ENCODE measurements at regions not wholly inside any gene's neighbourhood (a gene's known extent, or its start where the extent isn't known, plus 50 kb on each side); places are given as distances from the start of the nearest gene placed in this dataset.

DNA sequence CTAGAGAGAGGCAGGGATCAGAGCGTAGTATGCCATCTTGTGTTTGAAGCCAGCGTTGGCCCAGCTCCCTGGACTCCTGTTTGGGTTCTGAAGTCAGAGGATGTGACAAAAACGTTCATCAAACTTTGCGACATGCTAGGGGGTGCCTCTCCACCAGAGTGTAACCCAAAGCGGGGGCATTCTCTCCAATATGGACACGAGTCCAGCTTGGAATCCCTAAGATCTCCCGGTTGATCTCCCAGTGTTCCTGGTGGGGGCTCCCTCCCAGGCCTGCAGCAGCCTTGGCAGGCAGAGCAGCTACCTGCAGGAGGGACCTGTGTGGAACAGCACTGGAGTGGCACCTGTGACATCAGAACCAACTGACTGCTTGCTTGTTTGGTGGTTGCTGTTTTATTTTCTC lies 218.8 kb upstream of the ECI2 start:
- Histone ChIP-seq H3K9me2 (ENCODE audit: insufficient read depth) (no peaks in the 10 kb centered on the region), H3K9ac (no peak overlapping the region), H3K4me1 (ENCODE audit: insufficient read depth) (peaks cover 46% of the 10 kb centered on the region), H3K27me3 (replicated peaks; ENCODE audit: insufficient read depth) (no peaks in the 10 kb centered on the region), H3K9me3 (ENCODE audit: low read depth) (no peaks in the 10 kb centered on the region), H4K20me1 (ENCODE audit: insufficient read depth) (no peaks in the 10 kb centered on the region), H3K27ac (peak overlapping the region; percentile 94), H3K4me3 (no peak overlapping the region), H3K79me2 (ENCODE audit: insufficient read depth) (no peaks in the 10 kb centered on the region), H3F3A (ENCODE audit: insufficient read depth) (peaks cover 59% of the 10 kb centered on the region), H3K36me3 (ENCODE audit: low read depth) (no peaks in the 10 kb centered on the region), H2AFZ (no peak overlapping the region), H3K4me2 (ENCODE audit: unreplicated experiment) (no peak overlapping the region)
- in situ Hi-C loops (cut with MboI), result no loop called here
- TF ChIP-seq EZH2 (IDR thresholded peaks at IDR 0.05; ENCODE audit: insufficient read depth, poor library complexity, severe bottlenecking) (no peak), EZH2phosphoT487 (IDR thresholded peaks at IDR 0.05; ENCODE audit: insufficient read depth, low read depth) (no peak)
- WGBS, 2 experiments (ENCODE audit: low coverage in 1 of 2, low lambda C conversion rate in 2 of 2, missing lambda C conversion rate in 2 of 2), result 87 to 91% methylated on average over 7 of the region's 7 CpGs
- DNase-seq, result no peak

DNA sequence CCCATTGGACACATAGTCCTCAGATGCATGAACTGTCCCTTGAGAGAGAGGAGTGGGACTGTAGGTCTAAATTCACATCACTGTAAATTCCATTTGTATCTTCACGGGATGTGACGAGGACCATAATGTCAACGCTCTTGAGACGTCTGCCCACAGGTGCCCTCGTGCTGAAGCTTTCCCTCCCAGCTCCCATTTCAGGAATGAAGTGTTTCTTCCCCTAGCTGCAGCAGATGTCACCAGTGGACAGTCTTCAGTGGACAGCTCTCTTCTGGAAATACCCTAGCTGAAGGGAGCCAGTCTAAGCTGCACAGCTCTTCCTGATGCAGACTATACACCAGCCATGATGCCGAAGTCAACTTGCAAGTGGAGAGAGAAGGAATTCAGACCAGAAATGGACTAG lies 217.4 kb upstream of the ECI2 start:
- WGBS, 2 experiments (ENCODE audit: low coverage in 1 of 2, low lambda C conversion rate in 2 of 2, missing lambda C conversion rate in 2 of 2), result 98% methylated on average over 6 of the region's 6 CpGs
- Histone ChIP-seq H3K36me3 (ENCODE audit: low read depth) (no peaks in the 10 kb centered on the region), H3K4me1 (ENCODE audit: insufficient read depth) (peaks cover 43% of the 10 kb centered on the region), H3K4me2 (ENCODE audit: unreplicated experiment) (peak overlapping the region; percentile 79), H4K20me1 (ENCODE audit: insufficient read depth) (no peaks in the 10 kb centered on the region), H3K9ac (peak overlapping the region; percentile 79), H3K4me3 (no peak overlapping the region), H3K9me2 (ENCODE audit: insufficient read depth) (no peaks in the 10 kb centered on the region), H2AFZ (no peak overlapping the region), H3K27ac (peak overlapping the region; percentile 95), H3K9me3 (ENCODE audit: low read depth) (no peaks in the 10 kb centered on the region), H3K79me2 (ENCODE audit: insufficient read depth) (no peaks in the 10 kb centered on the region), H3K27me3 (replicated peaks; ENCODE audit: insufficient read depth) (no peaks in the 10 kb centered on the region), H3F3A (ENCODE audit: insufficient read depth) (peaks cover 56% of the 10 kb centered on the region)
- in situ Hi-C loops (cut with MboI), result no loop called here
- TF ChIP-seq EZH2phosphoT487 (IDR thresholded peaks at IDR 0.05; ENCODE audit: insufficient read depth, low read depth) (no peak), EZH2 (IDR thresholded peaks at IDR 0.05; ENCODE audit: insufficient read depth, poor library complexity, severe bottlenecking) (no peak)
- peak; percentile 19 for DNase-seq

DNA sequence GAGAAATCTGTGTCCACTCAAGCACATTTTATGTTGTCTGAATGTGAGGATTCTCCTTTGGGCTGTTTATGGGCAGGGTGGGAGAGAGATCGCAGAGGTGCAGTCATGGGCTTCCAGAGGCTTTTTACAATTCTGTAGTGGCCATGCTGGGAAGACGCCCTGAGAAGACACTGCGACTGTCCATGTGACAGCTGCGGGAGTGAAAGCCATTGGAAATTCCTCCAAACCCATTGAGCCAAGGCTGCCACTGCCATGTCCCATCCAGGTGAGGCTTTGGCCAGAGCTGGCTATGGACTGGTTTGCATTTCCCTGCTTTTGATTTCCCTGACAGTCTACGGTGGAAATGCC lies 216.9 kb upstream of the ECI2 start:
- Histone ChIP-seq H3K4me2 (ENCODE audit: unreplicated experiment) (peak overlapping the region; percentile 79), H3K79me2 (ENCODE audit: insufficient read depth) (no peaks in the 10 kb centered on the region), H3F3A (ENCODE audit: insufficient read depth) (peaks cover 56% of the 10 kb centered on the region)

GRCh38 chr6:4351520-4352321 lies 216.3 kb upstream of the ECI2 start:
- peak overlapping the region; percentile 79 for H3K9ac ChIP-seq
- H3K36me3 ChIP-seq (ENCODE audit: low read depth), result no peaks in the 10 kb centered on the region
- no peak for TF ChIP-seq EZH2 (IDR thresholded peaks at IDR 0.05; ENCODE audit: insufficient read depth, poor library complexity, severe bottlenecking)
- no peak for TF ChIP-seq EZH2phosphoT487 (IDR thresholded peaks at IDR 0.05; ENCODE audit: insufficient read depth, low read depth)
- H3K79me2 ChIP-seq (ENCODE audit: insufficient read depth), result no peaks in the 10 kb centered on the region
- no peaks in the 10 kb centered on the region for H3K27me3 ChIP-seq (replicated peaks; ENCODE audit: insufficient read depth)
- 3 to 4% methylated on average over 21 of the region's 21 CpGs for WGBS, 2 experiments (ENCODE audit: low coverage in 1 of 2, low lambda C conversion rate in 2 of 2, missing lambda C conversion rate in 2 of 2)
- no peaks in the 10 kb centered on the region for H3K9me2 ChIP-seq (ENCODE audit: insufficient read depth)
- DNase-seq, result peak; percentile 98
- H3K4me3 ChIP-seq, result peak overlapping the region; percentile 61
- H3F3A ChIP-seq (ENCODE audit: insufficient read depth), result peaks cover 54% of the 10 kb centered on the region
- in situ Hi-C loops (cut with MboI), result no loop called here
- H3K9me3 ChIP-seq (ENCODE audit: low read depth), result no peaks in the 10 kb centered on the region
- H3K4me1 ChIP-seq (ENCODE audit: insufficient read depth), result peaks cover 50% of the 10 kb centered on the region
- peak overlapping the region; percentile 79 for H3K4me2 ChIP-seq (ENCODE audit: unreplicated experiment)
- H4K20me1 ChIP-seq (ENCODE audit: insufficient read depth), result no peaks in the 10 kb centered on the region
- peak overlapping the region; percentile 95 for H3K27ac ChIP-seq
- peak overlapping the region; percentile 53 for H2AFZ ChIP-seq

More for the DNA sequence above, 216.9 kb upstream of the ECI2 start:
- Histone ChIP-seq H3K9me2 (ENCODE audit: insufficient read depth) (no peaks in the 10 kb centered on the region), H3K4me1 (ENCODE audit: insufficient read depth) (peaks cover 45% of the 10 kb centered on the region), H3K27me3 (replicated peaks; ENCODE audit: insufficient read depth) (no peaks in the 10 kb centered on the region), H2AFZ (peak overlapping the region; percentile 53), H3K4me3 (peak overlapping the region; percentile 61), H3K9ac (peak overlapping the region; percentile 79), H3K9me3 (ENCODE audit: low read depth) (no peaks in the 10 kb centered on the region), H4K20me1 (ENCODE audit: insufficient read depth) (no peaks in the 10 kb centered on the region), H3K36me3 (ENCODE audit: low read depth) (no peaks in the 10 kb centered on the region), H3K27ac (peak overlapping the region; percentile 95)
- DNase-seq, result no peak
- in situ Hi-C loops (cut with MboI), result no loop called here
- WGBS, 2 experiments (ENCODE audit: low coverage in 1 of 2, low lambda C conversion rate in 2 of 2, missing lambda C conversion rate in 2 of 2), result 27 to 36% methylated on average over 5 of the region's 5 CpGs
- TF ChIP-seq EZH2 (IDR thresholded peaks at IDR 0.05; ENCODE audit: insufficient read depth, poor library complexity, severe bottlenecking) (no peak), EZH2phosphoT487 (IDR thresholded peaks at IDR 0.05; ENCODE audit: insufficient read depth, low read depth) (no peak)

Measured in GM23248 (cell line).